ENCODE measurements at regions not wholly inside any gene's neighbourhood (a gene's known extent, or its start where the extent isn't known, plus 50 kb on each side); places are given as distances from the start of the nearest gene placed in this dataset.
"Not testable (repeated sequence)": the region's sequence is repeated elsewhere in the genome, so short reads cannot be mapped to it uniquely, and the experiment has no call there.

- H3K27me3 Mint-ChIP-seq; H3K4me3 ChIP-seq (ENCODE audit: low read length); H3K4me1 ChIP-seq (ENCODE audit: insufficient read depth, low read length); H3K27me3 ChIP-seq (ENCODE audit: insufficient read depth, low read length, poor library complexity, severe bottlenecking); H3K27ac Mint-ChIP-seq; H3K36me3 Mint-ChIP-seq; H3K9me3 Mint-ChIP-seq; H3K4me1 Mint-ChIP-seq; H3K9me3 ChIP-seq (ENCODE audit: low read length); POLR2A ChIA-PET; H3K4me3 Mint-ChIP-seq; DNase-seq; H3K27ac ChIP-seq (ENCODE audit: low read depth, low read length); H3K36me3 ChIP-seq (ENCODE audit: insufficient read depth, low read length); CTCF ChIA-PET: not testable (repeated sequence)
Observed at GRCh38 chrX:3858332-3858731, 144.9 kb upstream of the PRKX start.

DNA sequence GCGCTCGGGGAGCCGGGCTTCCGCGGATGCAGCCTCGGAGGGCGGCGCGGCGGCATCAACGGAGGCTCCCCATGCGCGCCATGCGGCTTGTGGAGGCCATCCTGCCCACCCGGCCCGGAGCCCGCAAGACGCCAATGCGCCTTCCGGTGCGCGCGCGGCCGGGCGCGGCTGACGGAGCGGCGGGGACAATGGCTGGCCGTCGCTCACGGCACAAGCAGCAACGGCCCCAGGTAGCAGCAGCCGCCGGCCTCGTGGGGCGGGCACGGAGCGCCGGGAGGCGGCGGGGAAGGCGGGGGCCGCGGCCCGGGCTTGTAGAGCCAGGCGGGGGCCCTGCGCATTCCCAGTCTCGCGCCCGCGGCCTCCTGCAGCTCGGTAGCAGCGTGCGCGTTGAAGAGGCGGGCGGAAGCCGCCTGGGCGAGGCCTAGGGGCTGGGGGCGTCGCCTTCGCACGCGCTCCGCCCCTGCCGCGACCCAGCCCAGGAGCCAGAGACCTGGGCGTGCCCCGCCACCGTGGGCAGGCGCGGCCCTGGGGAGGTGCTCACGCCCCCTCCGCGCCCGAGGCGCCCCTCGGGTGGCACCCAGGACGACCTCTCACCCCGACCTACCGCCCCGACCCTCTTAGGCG lies 130.2 kb upstream of the PRKX start:
- H3K27ac ChIP-seq (ENCODE audit: low read depth, low read length); CTCF ChIA-PET; H3K36me3 ChIP-seq (ENCODE audit: insufficient read depth, low read length); H3K27me3 ChIP-seq (ENCODE audit: insufficient read depth, low read length, poor library complexity, severe bottlenecking); POLR2A ChIA-PET; H3K4me1 ChIP-seq (ENCODE audit: insufficient read depth, low read length); H3K9me3 Mint-ChIP-seq; H3K27me3 Mint-ChIP-seq; H3K4me1 Mint-ChIP-seq; H3K4me3 Mint-ChIP-seq; H3K36me3 Mint-ChIP-seq; H3K4me3 ChIP-seq (ENCODE audit: low read length); H3K9me3 ChIP-seq (ENCODE audit: low read length); H3K27ac Mint-ChIP-seq: not testable (repeated sequence)
- peak in 1 of 5 donors; percentile 11 for DNase-seq

DNA sequence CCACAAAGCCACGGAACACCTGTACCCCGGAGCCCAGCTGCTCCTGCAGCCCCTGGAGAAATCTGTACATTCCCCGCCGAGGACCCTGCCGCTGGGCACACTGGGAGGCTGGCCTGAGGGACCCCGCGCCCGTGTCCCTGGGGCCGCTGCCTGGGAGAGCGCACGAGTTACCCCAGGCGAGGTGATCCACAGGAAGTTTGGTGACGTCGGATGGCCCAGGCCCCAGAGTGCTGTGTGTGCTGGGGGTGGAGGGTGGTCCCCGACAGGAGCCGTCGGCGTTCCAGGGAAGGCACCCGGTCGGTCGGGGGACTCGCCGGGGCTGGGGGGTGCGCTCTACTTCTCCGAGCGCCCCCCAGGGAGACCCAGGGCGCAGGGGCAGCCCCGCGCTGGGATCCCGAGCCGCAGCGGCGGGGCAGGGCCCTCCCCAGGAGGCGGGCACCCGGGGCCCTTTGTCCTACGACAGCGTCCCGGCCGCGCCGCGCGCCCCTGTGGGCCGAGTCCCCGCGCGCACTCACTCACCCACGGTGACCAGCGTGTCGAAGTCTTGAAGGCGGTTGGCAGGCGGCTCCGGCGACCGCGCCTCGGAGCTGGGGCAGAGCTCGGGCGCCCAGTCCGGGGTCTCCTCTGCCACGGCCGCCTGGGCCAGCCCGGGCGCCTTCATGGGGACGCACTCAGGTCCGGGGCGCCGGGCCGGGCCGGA lies 129.5 kb upstream of the PRKX start:
- H3K27ac Mint-ChIP-seq = peak overlapping the region in 1 of 8 donors; percentile 68
- H3K27me3 ChIP-seq (ENCODE audit: insufficient read depth, low read length, poor library complexity, severe bottlenecking); H3K4me1 Mint-ChIP-seq; H3K36me3 Mint-ChIP-seq; H3K27me3 Mint-ChIP-seq; POLR2A ChIA-PET; H3K4me1 ChIP-seq (ENCODE audit: insufficient read depth, low read length); H3K27ac ChIP-seq (ENCODE audit: low read depth, low read length); CTCF ChIA-PET; H3K9me3 Mint-ChIP-seq; H3K4me3 ChIP-seq (ENCODE audit: low read length); H3K9me3 ChIP-seq (ENCODE audit: low read length); H3K36me3 ChIP-seq (ENCODE audit: insufficient read depth, low read length): not testable (repeated sequence)
- H3K4me3 Mint-ChIP-seq = peak overlapping the region in 6 of 7 donors; percentile 47 to 87 (median 72)
- peak in 3 of 5 donors; percentile 40 to 56 (median 44) for DNase-seq

- H3K36me3 ChIP-seq (ENCODE audit: insufficient read depth, low read length); H3K27me3 Mint-ChIP-seq; H3K4me1 ChIP-seq (ENCODE audit: insufficient read depth, low read length); H3K27ac Mint-ChIP-seq; H3K27me3 ChIP-seq (ENCODE audit: insufficient read depth, low read length, poor library complexity, severe bottlenecking); H3K36me3 Mint-ChIP-seq; POLR2A ChIA-PET; H3K27ac ChIP-seq (ENCODE audit: low read depth, low read length); H3K4me1 Mint-ChIP-seq; H3K9me3 ChIP-seq (ENCODE audit: low read length); DNase-seq; H3K4me3 Mint-ChIP-seq; H3K4me3 ChIP-seq (ENCODE audit: low read length); CTCF ChIA-PET; H3K9me3 Mint-ChIP-seq: not testable (repeated sequence)
Observed at GRCh38 chrX:3838754-3839153, 125.3 kb upstream of the PRKX start.

DNA sequence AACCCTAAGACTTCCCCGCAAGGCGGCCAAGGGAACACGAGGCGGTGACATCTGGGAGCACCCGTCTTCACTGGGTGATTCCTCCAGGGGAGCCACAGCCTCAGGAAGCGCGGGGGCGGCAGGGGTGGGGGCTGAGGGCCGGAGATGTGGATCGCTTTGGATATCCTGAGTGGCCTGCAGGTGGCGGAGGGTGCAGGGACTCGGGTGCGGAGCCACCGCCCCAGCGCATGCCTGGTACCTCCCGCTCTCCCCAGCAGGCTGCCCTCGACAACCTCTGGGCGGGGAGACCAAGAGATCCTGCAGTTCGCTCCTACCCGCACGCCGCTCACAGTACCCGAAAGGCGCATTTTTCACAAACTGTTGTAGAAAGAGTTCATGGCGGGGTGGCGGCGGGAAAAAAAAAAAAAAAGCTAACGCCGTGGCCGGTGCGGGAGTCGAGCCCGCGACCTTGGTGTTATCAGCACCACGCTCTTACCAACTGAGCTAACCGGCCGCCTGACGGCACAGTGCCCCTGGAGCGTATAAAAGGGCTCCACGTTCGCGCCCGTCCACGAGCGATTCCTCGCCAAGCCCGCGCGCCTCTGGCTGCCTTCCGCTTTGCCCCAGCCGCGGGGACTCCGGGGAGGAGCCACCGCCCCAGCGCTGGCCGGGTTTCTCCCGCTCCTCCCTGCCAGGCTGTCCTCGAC lies 124.7 kb upstream of the PRKX start:
- H3K4me1 ChIP-seq (ENCODE audit: insufficient read depth, low read length); H3K27me3 ChIP-seq (ENCODE audit: insufficient read depth, low read length, poor library complexity, severe bottlenecking); H3K36me3 ChIP-seq (ENCODE audit: insufficient read depth, low read length); H3K4me3 Mint-ChIP-seq; POLR2A ChIA-PET; H3K27ac Mint-ChIP-seq; H3K9me3 ChIP-seq (ENCODE audit: low read length); H3K36me3 Mint-ChIP-seq; CTCF ChIA-PET; H3K4me3 ChIP-seq (ENCODE audit: low read length); H3K9me3 Mint-ChIP-seq; H3K27me3 Mint-ChIP-seq; H3K27ac ChIP-seq (ENCODE audit: low read depth, low read length); DNase-seq; H3K4me1 Mint-ChIP-seq: not testable (repeated sequence)

- H3K4me1 Mint-ChIP-seq; POLR2A ChIA-PET; DNase-seq; H3K36me3 Mint-ChIP-seq; H3K4me3 ChIP-seq (ENCODE audit: low read length); H3K27me3 Mint-ChIP-seq; H3K36me3 ChIP-seq (ENCODE audit: insufficient read depth, low read length); H3K27ac ChIP-seq (ENCODE audit: low read depth, low read length); H3K27ac Mint-ChIP-seq; H3K4me1 ChIP-seq (ENCODE audit: insufficient read depth, low read length); CTCF ChIA-PET; H3K9me3 ChIP-seq (ENCODE audit: low read length); H3K4me3 Mint-ChIP-seq; H3K27me3 ChIP-seq (ENCODE audit: insufficient read depth, low read length, poor library complexity, severe bottlenecking); H3K9me3 Mint-ChIP-seq: not testable (repeated sequence)
Observed at GRCh38 chrX:3837211-3837610, 123.8 kb upstream of the PRKX start.

DNA sequence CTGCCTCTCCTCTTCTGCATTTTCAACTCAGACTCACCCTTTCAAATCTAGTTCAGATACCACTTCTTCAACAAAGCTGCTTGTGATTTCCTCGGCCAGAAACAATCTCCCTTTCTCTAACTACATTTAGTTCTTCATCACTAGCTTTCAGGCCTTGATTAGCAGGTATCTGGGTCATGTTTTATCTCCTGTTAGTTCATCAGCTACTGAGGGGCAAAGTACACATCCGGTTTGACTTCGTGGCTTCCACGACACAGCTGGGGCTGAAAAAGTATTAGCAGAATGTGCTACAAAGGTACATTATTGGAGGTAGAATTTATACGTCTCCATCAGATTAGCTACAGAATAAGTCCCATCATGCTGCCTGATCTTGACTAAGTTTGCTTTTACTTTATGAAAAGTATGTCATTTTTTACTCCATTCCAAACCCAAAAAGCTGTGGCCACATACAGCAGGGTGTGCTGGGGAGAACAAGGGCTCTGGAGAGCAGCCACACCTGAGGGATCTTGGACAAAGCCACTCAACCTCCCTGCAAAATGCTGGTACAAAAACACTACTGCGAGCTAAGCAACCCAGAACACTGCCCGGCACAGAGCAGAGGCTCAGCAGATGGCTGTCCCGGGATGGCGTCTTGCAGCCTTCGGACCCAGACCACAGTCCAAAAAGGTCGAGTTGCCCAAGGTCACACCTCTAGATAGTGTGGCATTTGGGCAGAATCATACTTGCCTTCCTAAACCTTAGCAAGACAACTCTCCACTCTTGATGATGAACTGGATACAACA lies 120.5 kb upstream of the PRKX start:
- H3K4me1 ChIP-seq (ENCODE audit: insufficient read depth, low read length); H3K9me3 ChIP-seq (ENCODE audit: low read length); H3K27ac ChIP-seq (ENCODE audit: low read depth, low read length); H3K36me3 Mint-ChIP-seq; H3K27ac Mint-ChIP-seq; H3K27me3 Mint-ChIP-seq; DNase-seq; H3K27me3 ChIP-seq (ENCODE audit: insufficient read depth, low read length, poor library complexity, severe bottlenecking); CTCF ChIA-PET; H3K36me3 ChIP-seq (ENCODE audit: insufficient read depth, low read length); H3K4me3 ChIP-seq (ENCODE audit: low read length); H3K4me1 Mint-ChIP-seq; H3K4me3 Mint-ChIP-seq; H3K9me3 Mint-ChIP-seq; POLR2A ChIA-PET: not testable (repeated sequence)

GRCh38 chrX:3830020-3830419 lies 116.6 kb upstream of the PRKX start:
- not testable (repeated sequence) for H3K27ac Mint-ChIP-seq

More at GRCh38 chrX:3830020-3830419, 116.6 kb upstream of the PRKX start:
- H3K4me1 ChIP-seq (ENCODE audit: insufficient read depth, low read length); H3K27me3 ChIP-seq (ENCODE audit: insufficient read depth, low read length, poor library complexity, severe bottlenecking); DNase-seq; H3K9me3 Mint-ChIP-seq; H3K4me1 Mint-ChIP-seq; H3K36me3 ChIP-seq (ENCODE audit: insufficient read depth, low read length); H3K4me3 Mint-ChIP-seq; CTCF ChIA-PET; POLR2A ChIA-PET; H3K36me3 Mint-ChIP-seq; H3K9me3 ChIP-seq (ENCODE audit: low read length); H3K4me3 ChIP-seq (ENCODE audit: low read length); H3K27me3 Mint-ChIP-seq; H3K27ac ChIP-seq (ENCODE audit: low read depth, low read length): not testable (repeated sequence)

Data from CD8-positive, alpha-beta memory T cell (primary cell).